Inferior parietal cortex (tissue), 1 donor: ENCODE measurements at regions not wholly inside any gene's neighbourhood (a gene's known extent, or its start where the extent isn't known, plus 50 kb on each side); places are given as distances from the start of the nearest gene placed in this dataset.

ENCODE experiments used
- DNase-seq: peaks from one replicate; pipeline ENCODE4 v3.0.0-alpha.2; 2016; ENCODE audit errors: extremely low spot score

DNA sequence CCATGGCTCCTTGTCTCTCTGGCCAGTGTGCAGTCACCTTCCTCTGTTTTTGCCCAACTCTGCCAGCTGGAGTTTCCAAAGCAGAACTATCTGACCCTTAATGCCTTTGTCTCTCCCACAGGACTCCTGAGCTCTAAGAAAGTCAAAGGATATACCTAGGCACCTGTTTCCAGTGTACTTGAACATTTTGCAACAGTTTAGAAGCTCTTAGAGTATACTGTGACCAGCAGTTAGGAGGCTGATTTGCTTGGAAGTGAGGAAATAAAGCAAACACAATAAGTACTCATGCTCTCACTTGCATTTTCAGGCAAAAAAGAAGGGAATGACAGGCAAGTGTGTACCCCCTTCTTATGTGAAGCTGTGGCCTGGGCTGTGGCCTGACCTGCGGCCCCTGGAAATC is 204.3 kb upstream of the PLET1 start:
- no peak for DNase-seq

- DNase-seq: no peak
These were observed 204.9 kb upstream of the PLET1 start for GRCh38 chr11:112465433-112466024.

DNA sequence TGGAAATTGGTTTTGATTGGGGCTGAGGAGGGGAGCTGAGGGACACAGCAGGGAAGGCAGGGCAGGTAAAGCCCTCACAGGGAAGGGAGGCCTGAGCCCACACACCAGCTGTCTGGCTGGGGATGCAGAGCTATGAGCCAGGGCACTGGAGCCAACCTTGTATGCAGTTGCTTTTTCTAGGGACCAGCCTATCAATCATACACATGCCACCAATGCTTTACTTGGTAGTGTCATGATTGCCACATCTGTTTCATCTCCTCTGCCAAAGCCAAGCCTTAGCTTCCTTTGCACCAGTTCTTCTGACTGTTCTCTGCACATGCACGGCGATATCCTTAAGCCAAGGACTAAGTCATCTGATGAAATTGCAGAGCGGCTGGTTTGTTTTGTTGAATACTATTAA is 207.1 kb upstream of the PLET1 start:
- DNase-seq: no peak

DNA sequence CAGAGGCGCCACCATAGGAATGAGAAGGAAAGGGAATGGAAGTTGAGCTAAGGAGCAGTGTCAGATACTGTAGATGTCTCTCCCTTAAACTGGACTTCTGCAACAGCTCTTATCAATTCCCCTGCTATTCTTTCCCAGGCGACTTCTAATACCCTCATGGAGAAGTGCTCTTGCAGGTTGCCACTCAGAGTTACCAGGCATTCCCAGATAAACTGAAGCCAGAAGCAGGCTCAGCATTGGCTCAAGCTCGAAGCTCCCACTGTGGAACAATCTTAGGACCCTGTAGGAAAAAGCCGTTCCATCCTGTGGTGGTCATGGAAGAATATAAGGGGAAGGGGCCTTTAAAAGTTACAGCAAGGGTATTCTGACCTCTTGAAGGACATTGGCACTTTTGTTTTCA is 208.7 kb upstream of the PLET1 start:
- no peak for DNase-seq

DNA sequence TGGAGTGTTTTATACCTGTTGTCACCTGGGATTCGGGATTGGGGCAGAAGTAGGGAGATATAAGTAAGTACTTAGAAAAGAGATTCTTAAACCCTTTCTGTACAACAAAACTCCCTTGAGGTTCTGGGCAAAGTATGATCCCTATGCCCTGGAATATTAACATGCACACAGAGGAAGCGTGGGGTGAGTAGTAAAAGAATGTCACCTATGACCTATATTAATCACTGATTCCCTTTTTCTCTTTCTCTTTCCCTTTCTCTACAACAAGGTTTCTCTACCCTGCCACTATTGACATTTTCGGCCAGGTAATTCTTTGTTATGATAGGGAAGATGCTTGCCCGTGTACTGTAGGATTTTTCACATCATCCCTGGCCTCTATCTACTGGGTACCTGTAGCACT is 209.7 kb upstream of the PLET1 start:
- no peak for DNase-seq

GRCh38 chr11:112471731-112472130 is 211.1 kb upstream of the PLET1 start:
- no peak for DNase-seq

DNA sequence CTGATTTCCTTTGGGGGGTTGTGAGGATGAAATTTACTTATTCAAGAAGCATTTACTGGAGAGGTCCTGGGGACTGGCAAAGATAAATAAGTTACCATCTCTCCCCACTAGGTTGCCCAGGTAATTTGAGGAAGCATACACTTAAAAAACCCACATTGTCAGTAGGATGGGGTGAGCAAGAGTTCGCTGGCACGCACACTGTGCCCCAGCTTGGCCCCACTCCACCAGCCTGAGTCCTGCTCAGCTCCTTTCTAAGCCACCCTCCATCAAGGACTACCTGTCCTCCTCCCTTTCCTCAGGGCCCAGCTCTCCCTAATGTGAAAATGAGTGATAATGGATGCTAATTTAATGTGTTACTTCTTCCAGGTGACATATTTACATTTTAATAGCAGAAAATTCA is 216.5 kb upstream of the PLET1 start:
- DNase-seq: no peak

DNA sequence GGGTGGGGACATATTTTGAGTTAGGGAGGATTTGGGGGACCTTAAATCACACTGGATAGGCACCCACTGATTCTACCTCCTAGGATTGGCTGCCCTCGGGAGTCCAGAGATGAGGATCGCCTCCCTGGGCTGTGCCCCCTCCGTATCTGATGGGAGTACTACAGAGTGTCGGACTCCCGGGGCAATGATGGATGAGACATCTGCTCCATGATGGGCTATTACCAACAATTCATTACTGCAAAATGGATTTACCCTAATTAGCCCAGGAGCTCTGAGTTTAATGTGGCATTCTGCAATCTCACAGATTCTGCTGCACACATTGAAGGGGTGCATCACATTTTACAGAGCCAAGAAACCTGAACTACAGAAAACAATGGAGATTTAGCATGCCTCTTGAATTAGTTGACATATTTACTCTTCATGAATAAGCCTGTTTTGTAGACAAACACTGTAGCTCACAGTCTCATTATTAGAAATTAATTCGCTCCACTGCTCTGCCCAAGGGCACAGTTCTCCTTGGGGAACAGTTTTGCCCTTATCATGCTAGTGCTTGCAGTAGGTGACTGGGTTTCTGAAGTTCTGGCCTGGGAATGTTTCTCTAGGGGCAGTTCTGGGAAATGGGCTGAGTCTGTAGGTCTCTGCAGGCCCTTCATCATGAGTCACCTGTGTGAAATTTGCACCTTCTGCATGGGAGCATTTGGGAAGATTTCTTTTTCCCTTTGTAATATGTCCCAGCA is 217.1 kb upstream of the PLET1 start:
- DNase-seq: no peak

DNA sequence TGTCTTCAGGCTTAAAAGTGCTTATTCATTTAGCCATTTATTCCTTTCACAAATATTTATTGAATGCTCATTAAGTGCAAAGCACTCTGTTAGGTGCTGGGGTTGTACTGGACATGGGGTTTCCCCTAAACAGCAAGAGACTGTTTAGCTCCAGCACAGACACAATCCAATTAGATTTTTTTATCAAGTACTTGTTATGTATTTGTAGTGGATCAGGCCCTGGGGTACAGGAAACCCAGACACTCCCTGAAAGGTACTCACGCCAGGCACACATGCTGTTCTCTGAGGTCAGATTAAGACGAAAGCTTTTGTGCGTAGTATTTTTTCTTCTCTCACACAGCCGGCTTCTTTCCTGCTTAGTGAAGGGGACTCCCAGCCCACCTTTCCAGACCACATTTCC is 218.1 kb upstream of the PLET1 start:
- DNase-seq: no peak

- no peak for DNase-seq
These were observed 220.8 kb upstream of the PLET1 start for GRCh38 chr11:112481431-112481830.

DNA sequence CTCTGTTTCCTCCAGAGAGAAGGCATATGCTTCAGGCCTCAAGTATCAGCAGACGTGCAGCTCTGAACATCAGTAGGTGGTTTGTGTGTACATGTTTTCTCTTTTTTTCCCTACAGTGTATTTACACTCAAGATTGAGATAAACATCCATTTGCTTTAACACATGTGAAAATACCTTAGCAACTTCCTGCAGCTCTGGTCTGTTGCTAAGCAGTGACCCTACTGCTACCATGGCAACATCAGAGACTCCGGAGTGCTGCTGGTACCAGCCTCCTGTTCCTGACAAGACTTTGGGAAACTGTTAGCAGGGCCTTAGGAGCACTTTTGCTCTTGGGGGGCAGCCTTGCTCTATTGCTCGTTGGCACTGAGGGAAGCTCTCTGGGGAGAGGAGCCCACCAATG is 221.2 kb upstream of the PLET1 start:
- peak; percentile 6 for DNase-seq

- DNase-seq: peak; percentile 5
These were observed 224.6 kb upstream of the PLET1 start for GRCh38 chr11:112485280-112485679.

DNA sequence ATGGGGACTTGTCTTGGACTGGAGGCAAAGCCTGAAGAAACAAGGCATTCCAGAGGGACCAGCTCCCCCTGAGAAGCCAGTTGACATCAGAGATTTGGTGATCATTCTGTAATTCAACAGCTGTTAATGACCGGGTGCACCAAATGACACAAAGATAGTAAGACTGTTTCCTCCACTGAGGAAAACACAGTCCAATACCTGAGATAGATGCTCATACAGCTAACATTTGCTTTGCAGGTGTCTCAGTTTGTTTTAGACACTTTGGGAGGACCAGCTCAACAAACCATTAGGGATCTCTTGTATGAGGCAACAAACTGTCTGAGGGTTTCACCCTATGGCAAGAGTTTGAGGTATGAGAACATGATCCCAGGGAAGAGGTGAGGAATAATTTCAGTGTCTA is 237.2 kb upstream of the PLET1 start:
- no peak for DNase-seq

DNA sequence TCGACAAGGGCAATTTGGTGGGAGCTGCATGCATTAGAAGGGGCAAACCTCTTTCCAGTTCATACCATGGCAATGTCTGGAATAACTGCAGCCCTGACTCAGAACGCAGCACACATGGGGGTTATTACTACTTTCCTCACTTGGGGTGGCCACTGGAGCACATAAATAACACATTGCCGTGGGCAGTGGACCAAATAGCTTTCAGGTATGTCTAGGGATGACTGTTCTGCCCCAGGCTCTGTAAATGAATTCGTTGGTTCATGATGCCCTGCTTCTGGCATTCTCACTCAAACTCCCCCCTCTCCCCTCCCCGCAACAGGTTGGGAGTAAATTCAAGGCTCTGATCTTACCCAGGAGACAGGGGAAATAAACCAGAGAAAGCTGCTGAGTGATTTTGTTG is 238.0 kb upstream of the PLET1 start:
- no peak for DNase-seq

DNA sequence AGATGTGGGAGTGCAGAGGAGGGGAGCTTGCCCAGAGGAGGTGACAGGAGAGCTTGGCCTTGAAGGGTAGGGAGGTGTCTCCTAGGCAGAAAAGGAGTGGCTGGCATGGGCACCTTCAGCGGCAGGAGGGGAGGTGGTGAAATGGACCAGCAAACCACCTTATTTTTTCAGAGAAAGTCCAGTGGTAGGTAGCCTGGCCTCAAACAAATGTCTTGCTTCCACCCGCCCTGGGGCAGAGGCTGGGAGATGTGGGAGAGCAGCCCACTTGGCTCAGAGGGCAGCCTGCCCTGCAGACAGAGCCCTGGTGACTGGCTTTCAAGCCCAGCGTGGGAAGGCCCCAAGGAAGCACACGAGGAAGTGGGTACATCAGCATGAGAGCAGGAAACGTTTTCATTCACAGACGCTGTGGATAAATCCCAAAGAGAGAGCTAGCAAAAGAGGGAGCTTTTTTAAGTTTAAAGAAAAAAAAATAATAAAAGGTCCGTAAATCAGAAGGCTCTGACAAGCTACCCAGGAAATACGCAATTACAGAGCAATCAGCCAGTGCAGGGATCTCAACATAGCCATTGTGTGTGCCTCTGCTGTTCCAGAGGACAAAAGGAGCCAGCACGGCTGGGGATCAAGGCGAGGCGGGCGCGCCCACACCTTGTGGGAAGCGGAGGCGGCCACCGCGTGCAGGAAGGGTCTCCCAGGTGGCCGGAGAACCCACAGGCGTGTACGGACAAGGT is 238.7 kb upstream of the PLET1 start:
- no peak for DNase-seq

- DNase-seq: no peak
These were observed 239.2 kb upstream of the PLET1 start for GRCh38 chr11:112499881-112500204.

DNA sequence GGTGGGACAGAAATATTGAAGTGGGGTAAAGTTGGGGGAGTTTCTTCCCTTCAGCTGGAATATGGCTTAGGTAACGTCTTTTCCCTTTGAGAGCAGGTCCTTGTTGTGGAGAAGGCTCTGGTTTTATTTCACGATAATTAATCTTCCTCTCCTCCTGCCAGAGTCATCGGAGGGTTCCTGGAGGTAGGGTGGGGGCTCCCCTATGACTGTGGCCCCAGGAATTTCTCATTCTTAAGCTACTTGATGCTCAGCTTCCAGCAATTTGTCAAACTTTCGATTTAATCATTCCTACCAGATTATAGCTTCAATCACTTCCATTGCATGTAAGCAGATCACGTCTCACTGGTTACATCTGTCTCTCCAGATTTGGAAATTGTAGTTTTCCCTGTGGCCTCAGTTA is 242.8 kb upstream of the PLET1 start:
- no peak for DNase-seq

GRCh38 chr11:112504056-112504455 is 243.4 kb upstream of the PLET1 start:
- DNase-seq: no peak

GRCh38 chr11:112506852-112507251 is 246.2 kb upstream of the PLET1 start:
- no peak for DNase-seq

- DNase-seq: no peak
These were observed 246.6 kb upstream of the PLET1 start for GRCh38 chr11:112507281-112507680.

DNA sequence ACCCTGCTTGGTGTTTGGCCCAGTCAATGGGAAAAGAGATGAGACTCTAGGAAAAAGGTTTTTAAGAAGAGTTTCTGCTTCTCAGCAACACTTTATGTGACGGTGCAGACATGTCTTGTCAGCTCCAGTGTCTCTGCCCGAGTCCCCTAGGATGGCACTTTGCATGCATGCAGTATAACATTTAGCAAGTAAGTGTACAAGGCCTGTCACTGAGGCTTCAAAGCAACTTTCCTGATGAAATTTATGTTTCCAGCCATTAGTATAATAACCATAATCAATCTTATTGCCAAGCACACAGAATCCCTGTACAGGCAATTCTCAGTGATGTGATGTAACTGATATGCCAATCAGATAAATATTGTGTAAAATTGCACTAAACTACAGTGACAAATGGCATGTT is 248.1 kb upstream of the PLET1 start:
- DNase-seq: no peak

GRCh38 chr11:112509300-112509699 is 248.6 kb upstream of the PLET1 start:
- DNase-seq: no peak

GRCh38 chr11:112511271-112511670 is 250.6 kb upstream of the PLET1 start:
- no peak for DNase-seq
